ENCODE measurements at regions not wholly inside any gene's neighbourhood (a gene's known extent, or its start where the extent isn't known, plus 50 kb on each side); places are given as distances from the start of the nearest gene placed in this dataset.
"Not testable (repeated sequence)": the region's sequence is repeated elsewhere in the genome, so short reads cannot be mapped to it uniquely, and the experiment has no call there.

- H3K4me3 ChIP-seq (ENCODE audit: low read length) = no peak overlapping the region
- H3K4me1 Mint-ChIP-seq = peaks cover 0 to 5% of the 10 kb centered on the region in 2 donors
- TF ChIP-seq CTCF (IDR thresholded peaks at IDR 0.05) = no peak
- intact Hi-C loops (cut with micrococcal nuclease) = no loop called here
- H3K4me1 ChIP-seq (ENCODE audit: control insufficient read depth, insufficient read depth, low read length) = no peaks in the 10 kb centered on the region
- no peak overlapping the region for H3K27ac Mint-ChIP-seq
- no peak for DNase-seq
- no peaks in the 10 kb centered on the region for H3K9me3 ChIP-seq (ENCODE audit: control insufficient read depth, insufficient read depth, low read length)
- no peaks in the 10 kb centered on the region for H3K36me3 ChIP-seq (ENCODE audit: control insufficient read depth, insufficient read depth, low read length)
- H3K27me3 Mint-ChIP-seq (ENCODE audit: low read depth in 2 of 2) = peaks cover 0 to 8% of the 10 kb centered on the region in 2 donors
- no peak overlapping the region for H3K4me3 Mint-ChIP-seq
- ATAC-seq = no peak
- H3K36me3 Mint-ChIP-seq = no peaks in the 10 kb centered on the region
- H3K27ac ChIP-seq (ENCODE audit: low read length) = no peak overlapping the region
- WGBS (ENCODE audit: insufficient coverage) = 85% methylated on average over 15 of the region's 15 CpGs
- H3K27me3 ChIP-seq (ENCODE audit: control insufficient read depth, insufficient read depth, low read length) = no peaks in the 10 kb centered on the region
- H3K9me3 Mint-ChIP-seq = peaks cover 2 to 3% of the 10 kb centered on the region in 2 donors
These were observed 157.0 kb downstream of the C16orf95 start for GRCh38 chr16:87160234-87160636.

GRCh38 chr16:87160701-87161337 lies 156.4 kb downstream of the C16orf95 start:
- ATAC-seq (no peak), DNase-seq (no peak)
- Histone ChIP-seq H3K27me3 (ENCODE audit: control insufficient read depth, insufficient read depth, low read length) (no peaks in the 10 kb centered on the region), H3K4me1 (ENCODE audit: control insufficient read depth, insufficient read depth, low read length) (no peaks in the 10 kb centered on the region), H3K27ac (ENCODE audit: low read length) (no peak overlapping the region), H3K36me3 (ENCODE audit: control insufficient read depth, insufficient read depth, low read length) (no peaks in the 10 kb centered on the region), H3K4me3 (ENCODE audit: low read length) (no peak overlapping the region), H3K9me3 (ENCODE audit: control insufficient read depth, insufficient read depth, low read length) (no peaks in the 10 kb centered on the region)
- Mint-ChIP-seq H3K36me3 (no peaks in the 10 kb centered on the region), H3K9me3 (peaks cover 2 to 3% of the 10 kb centered on the region in 2 donors), H3K27me3 (ENCODE audit: low read depth in 2 of 2) (peaks cover 0 to 8% of the 10 kb centered on the region in 2 donors), H3K4me3 (no peak overlapping the region), H3K4me1 (peaks cover 0 to 5% of the 10 kb centered on the region in 2 donors), H3K27ac (no peak overlapping the region)
- intact Hi-C loops (cut with micrococcal nuclease) = no loop called here
- no peak for TF ChIP-seq CTCF (IDR thresholded peaks at IDR 0.05)
- WGBS (ENCODE audit: insufficient coverage) = 62% methylated on average over 18 of the region's 19 CpGs

GRCh38 chr16:87161410-87161809 lies 155.8 kb downstream of the C16orf95 start:
- DNase-seq; intact Hi-C loops (cut with micrococcal nuclease); H3K9me3 ChIP-seq (ENCODE audit: control insufficient read depth, insufficient read depth, low read length); H3K27me3 ChIP-seq (ENCODE audit: control insufficient read depth, insufficient read depth, low read length); H3K4me1 ChIP-seq (ENCODE audit: control insufficient read depth, insufficient read depth, low read length); ATAC-seq; H3K36me3 ChIP-seq (ENCODE audit: control insufficient read depth, insufficient read depth, low read length); H3K4me3 Mint-ChIP-seq; H3K27ac ChIP-seq (ENCODE audit: low read length); H3K27ac Mint-ChIP-seq; H3K27me3 Mint-ChIP-seq (ENCODE audit: low read depth in 2 of 2); H3K9me3 Mint-ChIP-seq; H3K4me3 ChIP-seq (ENCODE audit: low read length); H3K4me1 Mint-ChIP-seq; H3K36me3 Mint-ChIP-seq: not testable (repeated sequence)
- WGBS (ENCODE audit: insufficient coverage) = 91% methylated on average over 4 of the region's 7 CpGs

DNA sequence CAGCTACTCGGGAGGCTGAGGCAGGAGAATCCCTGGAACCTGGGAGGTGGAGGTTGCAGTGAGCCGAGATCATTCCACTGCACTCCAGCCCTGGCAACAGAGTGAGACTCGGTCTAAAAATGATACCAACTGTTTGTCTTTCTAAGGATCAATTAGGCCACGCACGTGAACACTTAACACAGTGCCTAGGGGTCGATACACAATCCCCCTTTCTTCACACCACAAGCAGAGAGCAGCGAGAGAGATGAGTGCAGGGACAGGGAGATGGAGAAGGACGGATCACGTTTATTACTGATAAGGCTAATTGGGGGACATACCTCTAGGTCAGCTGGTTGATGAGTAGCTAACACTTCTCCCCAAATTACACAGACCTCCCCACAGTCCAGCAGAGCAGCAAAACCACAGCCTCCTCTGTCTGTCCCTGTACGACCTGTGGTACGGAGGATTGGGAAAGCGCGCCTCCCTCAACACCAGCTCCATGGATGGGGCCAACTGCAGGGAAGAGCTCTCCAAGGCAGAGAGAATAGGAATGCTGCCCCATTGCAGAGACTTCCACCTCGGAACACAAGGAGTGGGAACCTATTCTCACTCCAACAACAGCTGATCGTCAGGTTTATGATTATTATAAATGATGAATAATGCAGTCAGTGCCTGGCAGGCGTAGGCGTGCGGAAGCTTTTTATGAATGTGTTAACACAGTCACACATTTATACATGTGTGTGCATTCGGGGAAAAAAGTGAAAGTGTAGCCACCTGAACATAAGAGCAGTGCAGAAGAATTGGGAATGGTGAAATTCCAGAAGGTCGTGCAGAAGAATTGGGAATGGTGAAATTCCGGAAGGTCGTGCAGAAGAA lies 155.1 kb downstream of the C16orf95 start:
- no peaks in the 10 kb centered on the region for H3K27me3 ChIP-seq (ENCODE audit: control insufficient read depth, insufficient read depth, low read length)
- H3K4me1 ChIP-seq (ENCODE audit: control insufficient read depth, insufficient read depth, low read length) = no peaks in the 10 kb centered on the region
- Mint-ChIP-seq H3K36me3 (no peaks in the 10 kb centered on the region), H3K27me3 (ENCODE audit: low read depth in 2 of 2) (peaks cover 0 to 8% of the 10 kb centered on the region in 2 donors), H3K9me3 (peaks cover 2 to 3% of the 10 kb centered on the region in 2 donors), H3K4me1 (peaks cover 0 to 5% of the 10 kb centered on the region in 2 donors), H3K27ac (peak overlapping the region in 1 of 2 donors; percentile 84), H3K4me3 (no peak overlapping the region)
- TF ChIP-seq CTCF (IDR thresholded peaks at IDR 0.05) = no peak
- H3K9me3 ChIP-seq (ENCODE audit: control insufficient read depth, insufficient read depth, low read length) = no peaks in the 10 kb centered on the region
- WGBS (ENCODE audit: insufficient coverage) = 90% methylated on average over 20 of the region's 22 CpGs
- ATAC-seq (peak in 1 of 3 donors; percentile 12), DNase-seq (no peak)
- no peak overlapping the region for H3K4me3 ChIP-seq (ENCODE audit: low read length)
- no peak overlapping the region for H3K27ac ChIP-seq (ENCODE audit: low read length)
- H3K36me3 ChIP-seq (ENCODE audit: control insufficient read depth, insufficient read depth, low read length) = no peaks in the 10 kb centered on the region
- intact Hi-C loops (cut with micrococcal nuclease) = no loop called here

DNA sequence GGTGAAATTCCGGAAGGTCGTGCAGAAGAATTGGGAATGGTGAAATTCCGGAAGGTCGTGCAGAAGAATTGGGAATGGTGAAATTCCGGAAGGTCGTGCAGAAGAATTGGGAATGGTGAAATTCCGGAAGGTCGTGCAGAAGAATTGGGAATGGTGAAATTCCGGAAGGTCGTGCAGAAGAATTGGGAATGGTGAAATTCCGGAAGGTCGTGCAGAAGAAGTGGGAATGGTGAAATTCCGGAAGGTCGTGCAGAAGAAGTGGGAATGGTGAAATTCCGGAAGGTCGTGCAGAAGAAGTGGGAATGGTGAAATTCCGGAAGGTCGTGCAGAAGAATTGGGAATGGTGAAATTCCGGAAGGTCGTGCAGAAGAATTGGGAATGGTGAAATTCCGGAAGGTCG lies 154.4 kb downstream of the C16orf95 start:
- 96% methylated on average over 12 of the region's 22 CpGs for WGBS (ENCODE audit: insufficient coverage)
- H3K27ac ChIP-seq (ENCODE audit: low read length); H3K36me3 Mint-ChIP-seq; H3K9me3 ChIP-seq (ENCODE audit: control insufficient read depth, insufficient read depth, low read length); H3K27me3 Mint-ChIP-seq (ENCODE audit: low read depth in 2 of 2); H3K36me3 ChIP-seq (ENCODE audit: control insufficient read depth, insufficient read depth, low read length); H3K9me3 Mint-ChIP-seq; ATAC-seq; H3K4me3 ChIP-seq (ENCODE audit: low read length); H3K4me1 ChIP-seq (ENCODE audit: control insufficient read depth, insufficient read depth, low read length); H3K4me3 Mint-ChIP-seq; intact Hi-C loops (cut with micrococcal nuclease); H3K4me1 Mint-ChIP-seq; DNase-seq; H3K27me3 ChIP-seq (ENCODE audit: control insufficient read depth, insufficient read depth, low read length): not testable (repeated sequence)
- peak overlapping the region in 1 of 2 donors; percentile 84 for H3K27ac Mint-ChIP-seq

Data from natural killer cell (primary cell).